A549 (cell line): ENCODE measurements at regions not wholly inside any gene's neighbourhood (a gene's known extent, or its start where the extent isn't known, plus 50 kb on each side); places are given as distances from the start of the nearest gene placed in this dataset.

Source experiments
- CBX2 ChIP-seq: fragments of 200-600 bp; sonication (generic); IDR thresholded peaks from 2 replicates; pipeline ENCODE4 v1.6.1; 2016; ENCODE audit warnings: low read depth, mild to moderate bottlenecking, borderline replicate concordance
- EP300 ChIP-seq, 2 experiments: fragments of >200 bp; sonication (Bioruptor Twin); formaldehyde crosslinking; IDR thresholded peaks; 2 replicates in 1 of 2; 3 replicates in 1 of 2; pipeline ENCODE4 v1.6.1; 2016 to 2017
- JUNB ChIP-seq: fragments of >200 bp; sonication (Bioruptor Twin); formaldehyde crosslinking; IDR thresholded peaks from 2 replicates; pipeline ENCODE4 v1.6.1; 2016
- MYC ChIP-seq: IDR thresholded peaks from 2 replicates; pipeline ENCODE4 v1.6.1; 2012; ENCODE audit warnings: mild to moderate bottlenecking, inconsistent platforms, low read length, improper control_type of control experiment, borderline replicate concordance
- NR3C1 ChIP-seq: fragments of >200 bp; sonication (Bioruptor Twin); formaldehyde crosslinking; IDR thresholded peaks from 3 replicates; pipeline ENCODE4 v1.6.1; 2017
- RAD21 ChIP-seq, 2 experiments: fragments of >200 bp in 1 of 2; sonication (Bioruptor Twin) in 1 of 2; formaldehyde crosslinking in 1 of 2; IDR thresholded peaks in 1 of 2; conservative IDR thresholded peaks in 1 of 2; 2 replicates in 1 of 2; 3 replicates in 1 of 2; pipeline ENCODE4 v1.6.1; 2012 to 2018; ENCODE audit warnings: inconsistent platforms in 1 of 2
- RFX5 ChIP-seq: fragments of 450-650 bp; IDR thresholded peaks from 2 replicates; pipeline ENCODE4 v1.7.1; 2014; ENCODE audit warnings: antibody characterized with exemption, mild to moderate bottlenecking, moderate library complexity
- TF ChIP-seq, protein P1 (sequence below): fragments of 200-600 bp; sonication (generic); IDR thresholded peaks from 2 replicates; pipeline ENCODE4 v1.6.1; 2016; ENCODE audit warnings: antibody characterized with exemption, mild to moderate bottlenecking, moderate library complexity
- TF ChIP-seq, protein P2 (sequence below): IDR thresholded peaks from 2 replicates; pipeline ENCODE4 v1.6.1; 2012
- TF ChIP-seq, protein P3 (sequence below): fragments of 250-450 bp; sonication (Bioruptor Pico); IDR thresholded peaks from 2 replicates; pipeline ENCODE4 v1.5.0; 2021; ENCODE audit warnings: mild to moderate bottlenecking, moderate library complexity, borderline replicate concordance

DNA sequence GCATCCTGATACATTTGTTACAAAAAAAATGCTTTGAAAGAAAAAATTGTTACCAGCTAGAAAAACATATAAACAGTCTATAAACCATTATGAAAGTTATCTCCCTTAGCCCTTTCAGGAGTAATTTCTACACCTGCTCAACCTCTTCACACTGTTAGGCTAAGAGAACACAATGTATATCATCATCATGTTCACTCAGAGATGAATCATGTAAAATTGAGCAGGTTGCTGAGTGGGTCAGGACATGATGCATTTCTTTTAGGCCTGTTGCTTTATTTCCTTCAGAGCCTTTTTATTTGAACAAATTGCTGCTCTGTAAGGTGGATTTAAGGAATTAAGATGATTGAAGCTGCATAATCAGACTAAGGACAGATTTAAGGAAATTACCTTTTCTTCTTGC lies 531.3 kb upstream of the MAN1A1 start:
- TF ChIP-seq MYC (no peak), EP300 (IDR thresholded peaks at IDR 0.05) (no peak), NR3C1 (no peak), RFX5 (no peak), RAD21 (conservative IDR thresholded peaks at IDR 0.05 in 1 of 2, IDR thresholded peaks at IDR 0.05 in 1 of 2) (no peak), JUNB (no peak), CBX2 (no peak)
- TF ChIP-seq, protein P1, sequence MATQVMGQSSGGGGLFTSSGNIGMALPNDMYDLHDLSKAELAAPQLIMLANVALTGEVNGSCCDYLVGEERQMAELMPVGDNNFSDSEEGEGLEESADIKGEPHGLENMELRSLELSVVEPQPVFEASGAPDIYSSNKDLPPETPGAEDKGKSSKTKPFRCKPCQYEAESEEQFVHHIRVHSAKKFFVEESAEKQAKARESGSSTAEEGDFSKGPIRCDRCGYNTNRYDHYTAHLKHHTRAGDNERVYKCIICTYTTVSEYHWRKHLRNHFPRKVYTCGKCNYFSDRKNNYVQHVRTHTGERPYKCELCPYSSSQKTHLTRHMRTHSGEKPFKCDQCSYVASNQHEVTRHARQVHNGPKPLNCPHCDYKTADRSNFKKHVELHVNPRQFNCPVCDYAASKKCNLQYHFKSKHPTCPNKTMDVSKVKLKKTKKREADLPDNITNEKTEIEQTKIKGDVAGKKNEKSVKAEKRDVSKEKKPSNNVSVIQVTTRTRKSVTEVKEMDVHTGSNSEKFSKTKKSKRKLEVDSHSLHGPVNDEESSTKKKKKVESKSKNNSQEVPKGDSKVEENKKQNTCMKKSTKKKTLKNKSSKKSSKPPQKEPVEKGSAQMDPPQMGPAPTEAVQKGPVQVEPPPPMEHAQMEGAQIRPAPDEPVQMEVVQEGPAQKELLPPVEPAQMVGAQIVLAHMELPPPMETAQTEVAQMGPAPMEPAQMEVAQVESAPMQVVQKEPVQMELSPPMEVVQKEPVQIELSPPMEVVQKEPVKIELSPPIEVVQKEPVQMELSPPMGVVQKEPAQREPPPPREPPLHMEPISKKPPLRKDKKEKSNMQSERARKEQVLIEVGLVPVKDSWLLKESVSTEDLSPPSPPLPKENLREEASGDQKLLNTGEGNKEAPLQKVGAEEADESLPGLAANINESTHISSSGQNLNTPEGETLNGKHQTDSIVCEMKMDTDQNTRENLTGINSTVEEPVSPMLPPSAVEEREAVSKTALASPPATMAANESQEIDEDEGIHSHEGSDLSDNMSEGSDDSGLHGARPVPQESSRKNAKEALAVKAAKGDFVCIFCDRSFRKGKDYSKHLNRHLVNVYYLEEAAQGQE, result no peak
- TF ChIP-seq, protein P2, sequence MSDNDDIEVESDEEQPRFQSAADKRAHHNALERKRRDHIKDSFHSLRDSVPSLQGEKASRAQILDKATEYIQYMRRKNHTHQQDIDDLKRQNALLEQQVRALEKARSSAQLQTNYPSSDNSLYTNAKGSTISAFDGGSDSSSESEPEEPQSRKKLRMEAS, result no peak
- TF ChIP-seq, protein P3, sequence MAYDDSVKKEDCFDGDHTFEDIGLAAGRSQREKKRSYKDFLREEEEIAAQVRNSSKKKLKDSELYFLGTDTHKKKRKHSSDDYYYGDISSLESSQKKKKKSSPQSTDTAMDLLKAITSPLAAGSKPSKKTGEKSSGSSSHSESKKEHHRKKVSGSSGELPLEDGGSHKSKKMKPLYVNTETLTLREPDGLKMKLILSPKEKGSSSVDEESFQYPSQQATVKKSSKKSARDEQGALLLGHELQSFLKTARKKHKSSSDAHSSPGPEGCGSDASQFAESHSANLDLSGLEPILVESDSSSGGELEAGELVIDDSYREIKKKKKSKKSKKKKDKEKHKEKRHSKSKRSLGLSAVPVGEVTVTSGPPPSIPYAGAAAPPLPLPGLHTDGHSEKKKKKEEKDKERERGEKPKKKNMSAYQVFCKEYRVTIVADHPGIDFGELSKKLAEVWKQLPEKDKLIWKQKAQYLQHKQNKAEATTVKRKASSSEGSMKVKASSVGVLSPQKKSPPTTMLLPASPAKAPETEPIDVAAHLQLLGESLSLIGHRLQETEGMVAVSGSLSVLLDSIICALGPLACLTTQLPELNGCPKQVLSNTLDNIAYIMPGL (CRISPR knock-in tag), result no peak
